GM06990 (cell line): ENCODE measurements at regions not wholly inside any gene's neighbourhood (a gene's known extent, or its start where the extent isn't known, plus 50 kb on each side); places are given as distances from the start of the nearest gene placed in this dataset.

ENCODE experiments used
- DNase-seq: peaks from one replicate; pipeline ENCODE4 v3.0.0-alpha.2; 2011; ENCODE audit not compliant: insufficient read length; ENCODE audit errors: extremely low read depth
- H3K27me3 ChIP-seq: replicated peaks from 2 replicates; pipeline ENCODE4 v1.6.0; 2011; ENCODE audit warnings: low read length; ENCODE audit not compliant: control insufficient read depth, insufficient read depth
- H3K36me3 ChIP-seq: 2 replicates; pipeline ENCODE4 v1.5.1; 2011; ENCODE audit warnings: low read length; ENCODE audit not compliant: control insufficient read depth, insufficient read depth
- H3K4me3 ChIP-seq: replicated peaks from 2 replicates; pipeline ENCODE4 v1.5.1; 2011; ENCODE audit warnings: low read depth, mild to moderate bottlenecking, control low read depth, low read length
- TF ChIP-seq, protein P1 (sequence below): IDR thresholded peaks from 2 replicates; pipeline ENCODE4 v1.5.1; 2011; ENCODE audit warnings: low read length, control low read depth, mild to moderate bottlenecking, inconsistent platforms; ENCODE audit not compliant: insufficient read depth, poor library complexity, severe bottlenecking

DNA sequence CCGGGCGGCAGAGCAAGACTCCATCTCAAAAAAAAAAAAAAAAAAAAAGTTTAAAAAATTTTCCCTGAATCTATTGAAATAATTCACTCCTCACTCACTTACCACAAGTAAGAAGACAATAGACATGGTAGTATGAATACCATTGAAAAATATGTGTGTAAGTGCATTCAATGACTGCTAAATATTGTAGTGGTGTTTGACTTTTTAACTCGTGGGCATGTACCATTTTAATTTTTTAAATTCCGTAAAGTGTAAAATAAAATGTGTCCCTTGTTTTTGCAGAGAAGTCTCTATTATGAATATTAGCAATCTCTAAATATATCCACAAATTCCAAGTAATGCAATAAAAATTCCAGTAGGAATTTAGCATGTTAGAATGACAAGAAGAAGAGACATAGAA is 134.1 kb downstream of the COPS8 start:
- Histone ChIP-seq H3K36me3 (no peaks in the 10 kb centered on the region), H3K4me3 (no peak overlapping the region), H3K27me3 (no peaks in the 10 kb centered on the region)
- no peak for DNase-seq
- TF ChIP-seq, protein P1, sequence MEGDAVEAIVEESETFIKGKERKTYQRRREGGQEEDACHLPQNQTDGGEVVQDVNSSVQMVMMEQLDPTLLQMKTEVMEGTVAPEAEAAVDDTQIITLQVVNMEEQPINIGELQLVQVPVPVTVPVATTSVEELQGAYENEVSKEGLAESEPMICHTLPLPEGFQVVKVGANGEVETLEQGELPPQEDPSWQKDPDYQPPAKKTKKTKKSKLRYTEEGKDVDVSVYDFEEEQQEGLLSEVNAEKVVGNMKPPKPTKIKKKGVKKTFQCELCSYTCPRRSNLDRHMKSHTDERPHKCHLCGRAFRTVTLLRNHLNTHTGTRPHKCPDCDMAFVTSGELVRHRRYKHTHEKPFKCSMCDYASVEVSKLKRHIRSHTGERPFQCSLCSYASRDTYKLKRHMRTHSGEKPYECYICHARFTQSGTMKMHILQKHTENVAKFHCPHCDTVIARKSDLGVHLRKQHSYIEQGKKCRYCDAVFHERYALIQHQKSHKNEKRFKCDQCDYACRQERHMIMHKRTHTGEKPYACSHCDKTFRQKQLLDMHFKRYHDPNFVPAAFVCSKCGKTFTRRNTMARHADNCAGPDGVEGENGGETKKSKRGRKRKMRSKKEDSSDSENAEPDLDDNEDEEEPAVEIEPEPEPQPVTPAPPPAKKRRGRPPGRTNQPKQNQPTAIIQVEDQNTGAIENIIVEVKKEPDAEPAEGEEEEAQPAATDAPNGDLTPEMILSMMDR = no peak

DNA sequence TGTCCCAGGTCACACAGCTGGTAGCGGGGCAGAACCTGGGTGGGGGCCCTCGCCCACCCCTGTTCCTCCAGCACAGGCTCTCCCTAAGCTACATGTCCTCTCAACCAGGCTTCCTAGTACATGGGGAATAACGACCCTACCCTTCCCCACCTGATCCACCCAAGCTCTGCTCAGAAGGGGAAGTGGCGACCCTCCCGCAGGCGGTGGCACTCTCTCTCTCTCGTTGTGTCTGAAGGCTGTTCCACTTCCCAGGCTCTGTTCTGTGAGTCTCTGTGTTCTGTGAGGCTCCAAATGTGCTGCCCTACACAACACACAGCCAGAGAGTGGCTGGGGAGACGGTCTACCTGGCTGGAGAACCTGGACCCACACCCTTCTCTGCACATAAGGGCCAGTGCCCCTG is 135.8 kb downstream of the COPS8 start:
- DNase-seq = no peak
- Histone ChIP-seq H3K4me3 (no peak overlapping the region), H3K27me3 (no peaks in the 10 kb centered on the region), H3K36me3 (no peaks in the 10 kb centered on the region)
- TF ChIP-seq, protein P1 = no peak

DNA sequence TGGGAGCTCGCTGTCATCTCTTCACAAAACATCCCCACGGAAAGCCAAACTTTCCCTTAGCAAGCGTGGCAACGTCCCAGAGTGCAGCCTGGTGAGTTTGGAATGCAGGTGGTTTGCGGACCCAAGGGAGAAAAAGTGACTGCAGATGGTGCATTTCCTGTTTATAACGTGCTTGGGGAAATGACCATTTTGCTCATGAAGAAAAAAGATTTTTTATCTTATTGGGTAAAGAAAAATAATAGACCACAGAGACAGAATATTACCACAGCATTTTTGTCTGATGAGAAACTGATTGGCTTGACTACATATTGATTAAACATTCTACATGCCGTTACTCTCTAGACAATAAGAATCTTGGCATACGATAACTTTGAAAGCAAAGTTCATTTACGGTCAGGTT is 136.5 kb downstream of the COPS8 start:
- H3K4me3 ChIP-seq = no peak overlapping the region
- H3K27me3 ChIP-seq = no peaks in the 10 kb centered on the region
- no peaks in the 10 kb centered on the region for H3K36me3 ChIP-seq
- TF ChIP-seq, protein P1 = no peak
- no peak for DNase-seq

DNA sequence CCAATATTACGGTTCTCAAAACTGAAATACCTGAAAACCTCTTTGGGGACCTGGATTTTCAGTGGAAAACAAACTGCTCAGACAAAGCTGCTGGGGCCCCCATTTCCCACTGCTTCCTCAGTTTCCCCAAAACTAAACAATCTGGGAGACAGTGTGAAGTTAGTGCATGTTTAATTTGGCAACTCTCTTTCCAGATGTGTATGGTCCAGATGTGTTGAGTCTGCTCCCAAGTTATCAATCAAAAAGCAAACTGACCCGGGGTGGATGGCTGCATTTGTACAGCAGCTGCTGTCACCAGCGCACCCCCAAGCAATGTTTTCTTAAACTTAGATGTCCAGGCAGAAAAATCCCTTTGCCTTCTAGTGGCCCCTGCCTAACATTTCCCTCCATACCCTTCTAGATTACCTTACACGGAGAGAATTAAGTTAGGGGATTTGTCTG is 136.9 kb downstream of the COPS8 start:
- H3K27me3 ChIP-seq = no peaks in the 10 kb centered on the region
- no peaks in the 10 kb centered on the region for H3K36me3 ChIP-seq
- no peak overlapping the region for H3K4me3 ChIP-seq
- no peak for DNase-seq
- TF ChIP-seq, protein P1 = no peak

DNA sequence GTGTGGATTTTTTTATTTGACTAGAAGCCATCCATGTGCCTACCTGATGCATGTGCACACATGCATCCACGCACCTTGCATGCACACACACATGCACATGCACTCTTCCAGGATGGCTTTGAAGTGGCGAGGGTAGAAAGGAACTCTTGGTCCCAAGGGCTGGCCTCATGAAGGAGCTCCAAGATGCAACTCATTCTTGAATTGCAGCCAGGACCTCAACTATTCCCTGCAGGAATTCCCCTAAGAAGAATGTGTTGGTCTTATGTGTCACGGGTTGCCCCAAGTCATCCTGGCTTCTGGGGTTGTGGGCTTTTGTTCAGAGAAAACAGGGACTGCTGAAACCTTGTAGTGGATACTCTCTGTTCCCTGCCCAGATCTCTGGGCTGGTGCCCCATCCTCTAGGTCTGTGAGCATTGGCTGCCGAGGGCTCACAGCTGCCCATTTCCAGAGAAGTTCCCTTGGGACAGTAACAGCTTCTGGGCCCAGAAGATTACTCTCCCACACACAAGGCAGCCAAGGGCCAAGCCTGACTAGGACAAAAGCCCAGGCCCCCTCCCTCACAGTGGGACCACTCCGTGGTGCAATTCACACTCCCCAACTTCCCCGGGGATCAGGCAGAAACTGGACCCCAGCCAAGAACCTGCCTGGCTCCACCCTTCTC is 137.6 kb downstream of the COPS8 start:
- Histone ChIP-seq H3K27me3 (no peaks in the 10 kb centered on the region), H3K4me3 (no peak overlapping the region), H3K36me3 (no peaks in the 10 kb centered on the region)
- DNase-seq = no peak
- TF ChIP-seq, protein P1 = no peak

DNA sequence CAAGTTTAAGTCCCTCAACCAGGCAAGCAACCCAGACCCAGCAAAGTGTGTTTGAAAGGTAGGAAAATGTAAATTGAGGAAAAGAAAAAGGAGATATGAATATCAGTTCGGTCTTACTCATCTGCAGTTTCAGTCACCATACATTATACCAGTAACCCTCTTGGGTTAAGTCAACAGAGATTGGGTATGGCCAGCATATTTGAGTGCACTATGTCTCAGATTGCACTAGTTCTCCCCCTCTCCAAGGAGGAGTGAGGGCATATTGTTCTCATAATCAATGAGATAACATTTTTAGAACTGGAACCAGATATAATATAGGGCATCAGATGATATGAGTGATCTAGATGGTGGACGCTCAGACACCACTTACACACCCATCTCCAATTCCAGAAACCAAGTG is 141.5 kb downstream of the COPS8 start:
- no peak for DNase-seq
- no peaks in the 10 kb centered on the region for H3K27me3 ChIP-seq
- no peak overlapping the region for H3K4me3 ChIP-seq
- H3K36me3 ChIP-seq = no peaks in the 10 kb centered on the region
- TF ChIP-seq, protein P1 = no peak
